GM23338 (cell line): ENCODE measurements at regions not wholly inside any gene's neighbourhood (a gene's known extent, or its start where the extent isn't known, plus 50 kb on each side); places are given as distances from the start of the nearest gene placed in this dataset.

Experiments used
- ATAC-seq: fragments of 200-7000 bp; cut with Tn5 transposase; 3 replicates; pipeline ENCODE4 v1.9.1; 2020
- DNase-seq: peaks from one replicate; pipeline ENCODE4 v3.0.0-alpha.2; 2015; ENCODE audit warnings: low spot score
- H2AFZ ChIP-seq: fragments of 200-600 bp; sonication (generic); 2 replicates; pipeline ENCODE4 v1.8.0; 2016; ENCODE audit warnings: antibody characterized with exemption, mild to moderate bottlenecking, moderate library complexity
- H3F3A ChIP-seq: fragments of 200-600 bp; sonication (generic); replicated peaks from 2 replicates; pipeline ENCODE4 v1.8.0; 2017; ENCODE audit warnings: antibody characterized with exemption, mixed run types, low read depth
- H3K27ac ChIP-seq: fragments of 200-600 bp; sonication (generic); 2 replicates; pipeline ENCODE4 v1.6.1; 2016; ENCODE audit warnings: low read depth
- H3K27me3 ChIP-seq: fragments of 200-600 bp; sonication (generic); 2 replicates; pipeline ENCODE4 v1.8.0; 2016; ENCODE audit warnings: mild to moderate bottlenecking, mixed run types, moderate library complexity; ENCODE audit not compliant: insufficient read depth
- H3K36me3 ChIP-seq: fragments of 200-600 bp; sonication (generic); 2 replicates; pipeline ENCODE4 v1.8.0; 2016; ENCODE audit warnings: mild to moderate bottlenecking; ENCODE audit not compliant: insufficient read depth
- H3K4me1 ChIP-seq: fragments of 200-600 bp; sonication (generic); 2 replicates; pipeline ENCODE4 v1.8.0; 2016; ENCODE audit warnings: mild to moderate bottlenecking, moderate library complexity; ENCODE audit not compliant: insufficient read depth
- H3K4me2 ChIP-seq: fragments of 200-600 bp; sonication (generic); 2 replicates; pipeline ENCODE4 v1.7.1; 2017; ENCODE audit warnings: mixed run types
- H3K4me3 ChIP-seq: fragments of 200-600 bp; sonication (generic); 2 replicates; pipeline ENCODE4 v1.6.1; 2016; ENCODE audit warnings: mixed run types
- H3K79me2 ChIP-seq: fragments of 200-600 bp; sonication (generic); replicated peaks from 2 replicates; pipeline ENCODE4 v1.8.0; 2017; ENCODE audit warnings: mild to moderate bottlenecking; ENCODE audit not compliant: insufficient read depth
- H3K9me2 ChIP-seq: fragments of 200-600 bp; sonication (generic); 2 replicates; pipeline ENCODE4 v1.8.0; 2017; ENCODE audit not compliant: insufficient read depth
- H4K20me1 ChIP-seq: fragments of 200-600 bp; sonication (generic); replicated peaks from 2 replicates; pipeline ENCODE4 v1.8.0; 2017; ENCODE audit warnings: mild to moderate bottlenecking; ENCODE audit not compliant: insufficient read depth
- H3K27ac Mint-ChIP-seq: 2 replicates; pipeline ENCODE4 v1.8.0; 2020; ENCODE audit warnings: inconsistent platforms, mild to moderate bottlenecking, moderate library complexity, mixed read lengths
- H3K27me3 Mint-ChIP-seq: 3 replicates; pipeline ENCODE4 v1.8.0; 2022; ENCODE audit warnings: low read depth, mild to moderate bottlenecking, moderate library complexity, mixed read lengths, inconsistent platforms; ENCODE audit not compliant: insufficient read depth, poor library complexity
- H3K36me3 Mint-ChIP-seq: 3 replicates; pipeline ENCODE4 v1.8.0; 2021; ENCODE audit warnings: low read depth, mild to moderate bottlenecking, inconsistent platforms, moderate library complexity, mixed read lengths
- H3K4me1 Mint-ChIP-seq: 3 replicates; pipeline ENCODE4 v1.8.0; 2020; ENCODE audit warnings: mild to moderate bottlenecking, inconsistent platforms, mixed read lengths
- H3K4me3 Mint-ChIP-seq: 3 replicates; pipeline ENCODE4 v1.8.0; 2021; ENCODE audit warnings: moderate library complexity, mild to moderate bottlenecking, inconsistent platforms, mixed read lengths
- H3K9me3 Mint-ChIP-seq: 3 replicates; pipeline ENCODE4 v1.8.0; 2020; ENCODE audit warnings: moderate library complexity, mild to moderate bottlenecking, inconsistent platforms, mixed read lengths
- CTCF ChIP-seq, 2 experiments: fragments of 200-600 bp in 1 of 2; sonication (generic) in 1 of 2; conservative IDR thresholded peaks; 2 replicates each; pipeline versions ENCODE4 v1.5.1 to v1.6.1; 2016 to 2017; ENCODE audit warnings: antibody characterized with exemption in 2 of 2, low read depth in 2 of 2, mild to moderate bottlenecking in 2 of 2, moderate library complexity in 1 of 2
- EZH2phosphoT487 ChIP-seq: fragments of 200-600 bp; sonication (generic); IDR thresholded peaks from one replicate; pipeline ENCODE4 v1.8.1; 2018; ENCODE audit warnings: antibody characterized with exemption; ENCODE audit not compliant: unreplicated experiment
- JUNB ChIP-seq: IDR thresholded peaks from one replicate; pipeline ENCODE4 v1.6.1; 2016; ENCODE audit warnings: antibody characterized with exemption; ENCODE audit not compliant: unreplicated experiment
- NANOG ChIP-seq: IDR thresholded peaks from 2 replicates; pipeline ENCODE4 v1.6.1; 2016; ENCODE audit warnings: antibody characterized with exemption, borderline replicate concordance
- POLR2AphosphoS5 ChIP-seq: IDR thresholded peaks from 2 replicates; pipeline ENCODE4 v1.6.1; 2016; ENCODE audit warnings: antibody characterized with exemption, low read depth
- REST ChIP-seq: IDR thresholded peaks from one replicate; pipeline ENCODE4 v1.6.1; 2018; ENCODE audit warnings: antibody characterized with exemption; ENCODE audit not compliant: unreplicated experiment
- ZNF331 ChIP-seq: fragments of 250-450 bp; sonication (Bioruptor Pico); IDR thresholded peaks from 2 replicates; pipeline ENCODE4 v1.5.0; 2020; ENCODE audit warnings: low read depth, mild to moderate bottlenecking, moderate library complexity
- TF ChIP-seq, protein P1 (sequence below): IDR thresholded peaks from 2 replicates; pipeline ENCODE4 v1.6.1; 2016; ENCODE audit warnings: antibody characterized with exemption

DNA sequence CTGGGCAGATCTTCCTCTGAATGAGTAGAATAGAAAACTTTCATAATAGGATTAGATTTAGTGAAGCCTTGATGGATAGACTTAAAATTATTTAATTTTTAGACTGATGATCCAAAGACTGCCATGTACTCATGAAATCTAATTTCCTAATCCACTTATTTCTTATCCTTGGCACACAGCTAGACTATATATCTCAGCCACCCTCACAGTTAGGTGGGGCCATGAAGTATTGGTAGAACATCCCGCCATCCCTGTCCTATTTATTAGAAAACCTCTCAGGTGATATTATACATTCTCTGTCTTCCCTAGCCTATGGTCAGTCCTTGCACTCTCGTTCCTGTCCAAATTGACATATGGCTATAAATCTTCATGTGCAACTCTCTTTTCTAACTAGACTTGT, 110.9 kb downstream of the FAM170A start (continued):
- TF ChIP-seq REST = no peak
- no peak for TF ChIP-seq NANOG
- no peak for TF ChIP-seq ZNF331
- no peak for TF ChIP-seq JUNB

DNA sequence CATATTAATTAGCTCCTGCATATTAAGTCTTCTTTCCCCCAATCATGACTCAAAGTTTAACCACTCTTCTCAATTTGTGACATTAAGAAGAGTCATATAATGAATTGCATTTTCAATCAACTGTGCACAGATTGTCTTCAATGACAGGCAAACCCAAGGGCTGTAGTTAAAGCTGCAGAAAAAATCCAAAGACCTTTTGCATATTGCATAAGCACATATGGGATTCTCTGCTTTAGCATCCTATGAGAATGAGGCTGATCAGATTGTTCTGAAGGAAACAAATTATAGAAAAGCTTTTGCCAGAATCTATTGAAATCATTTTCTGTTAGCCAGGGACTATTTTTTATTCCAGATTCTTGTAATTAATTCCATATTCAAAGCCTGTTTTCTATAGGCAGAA, 112.3 kb downstream of the FAM170A start:
- no peaks in the 10 kb centered on the region for H3K9me3 Mint-ChIP-seq
- TF ChIP-seq, protein P1, sequence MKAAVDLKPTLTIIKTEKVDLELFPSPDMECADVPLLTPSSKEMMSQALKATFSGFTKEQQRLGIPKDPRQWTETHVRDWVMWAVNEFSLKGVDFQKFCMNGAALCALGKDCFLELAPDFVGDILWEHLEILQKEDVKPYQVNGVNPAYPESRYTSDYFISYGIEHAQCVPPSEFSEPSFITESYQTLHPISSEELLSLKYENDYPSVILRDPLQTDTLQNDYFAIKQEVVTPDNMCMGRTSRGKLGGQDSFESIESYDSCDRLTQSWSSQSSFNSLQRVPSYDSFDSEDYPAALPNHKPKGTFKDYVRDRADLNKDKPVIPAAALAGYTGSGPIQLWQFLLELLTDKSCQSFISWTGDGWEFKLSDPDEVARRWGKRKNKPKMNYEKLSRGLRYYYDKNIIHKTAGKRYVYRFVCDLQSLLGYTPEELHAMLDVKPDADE = no peak
- no peak for TF ChIP-seq CTCF (conservative IDR thresholded peaks at IDR 0.05; ENCODE audit: low read depth in 2 of 2)
- no peak for TF ChIP-seq NANOG
- TF ChIP-seq JUNB = no peak
- no peak for TF ChIP-seq EZH2phosphoT487
- no peak for TF ChIP-seq REST
- TF ChIP-seq POLR2AphosphoS5 = no peak
- TF ChIP-seq ZNF331 = no peak
- H3K4me3 ChIP-seq = no peak overlapping the region
- no peak overlapping the region for H2AFZ ChIP-seq
- H3K27me3 ChIP-seq = no peaks in the 10 kb centered on the region
- H3K4me3 Mint-ChIP-seq = no peak overlapping the region
- no peaks in the 10 kb centered on the region for H3K4me1 Mint-ChIP-seq
- H3K36me3 ChIP-seq = no peaks in the 10 kb centered on the region
- no peaks in the 10 kb centered on the region for H3K36me3 Mint-ChIP-seq
- H3K79me2 ChIP-seq = no peaks in the 10 kb centered on the region
- H3K27me3 Mint-ChIP-seq = no peaks in the 10 kb centered on the region
- no peaks in the 10 kb centered on the region for H3K4me1 ChIP-seq
- H3K27ac Mint-ChIP-seq = no peak overlapping the region
- no peak for ATAC-seq
- H3F3A ChIP-seq = no peaks in the 10 kb centered on the region
- no peak overlapping the region for H3K4me2 ChIP-seq
- H3K27ac ChIP-seq = no peak overlapping the region
- no peaks in the 10 kb centered on the region for H3K9me2 ChIP-seq
- no peaks in the 10 kb centered on the region for H4K20me1 ChIP-seq
- DNase-seq = no peak
